ENCODE measurements at regions not wholly inside any gene's neighbourhood (a gene's known extent, or its start where the extent isn't known, plus 50 kb on each side); places are given as distances from the start of the nearest gene placed in this dataset.
A peak's percentile ranks its signal among the peaks of the same experiment; 100 is the strongest.

- TF ChIP-seq GLIS3 (CRISPR knock-in tag; IDR thresholded peaks at IDR 0.05) (no peak), ARNTL (CRISPR knock-in tag; IDR thresholded peaks at IDR 0.05; ENCODE audit: borderline replicate concordance, low read depth) (no peak), CSRNP3 (CRISPR knock-in tag; IDR thresholded peaks at IDR 0.05) (no peak), ZNF8 (CRISPR knock-in tag; IDR thresholded peaks at IDR 0.05) (no peak), ZNF70 (CRISPR knock-in tag; IDR thresholded peaks at IDR 0.05) (no peak), TCF4 (CRISPR knock-in tag; IDR thresholded peaks at IDR 0.05; ENCODE audit: borderline replicate concordance) (no peak), OSR1 (CRISPR knock-in tag; IDR thresholded peaks at IDR 0.05) (no peak), CSDC2 (CRISPR knock-in tag; IDR thresholded peaks at IDR 0.05) (no peak), ZC3H10 (CRISPR knock-in tag; IDR thresholded peaks at IDR 0.05) (no peak), TOX (CRISPR knock-in tag; IDR thresholded peaks at IDR 0.05; ENCODE audit: borderline replicate concordance) (no peak), PATZ1 (CRISPR knock-in tag; IDR thresholded peaks at IDR 0.05; ENCODE audit: borderline replicate concordance) (no peak), ESRRG (CRISPR knock-in tag; IDR thresholded peaks at IDR 0.05) (no peak), ISL1 (CRISPR knock-in tag; IDR thresholded peaks at IDR 0.05) (no peak), BACH2 (CRISPR knock-in tag; IDR thresholded peaks at IDR 0.05; ENCODE audit: borderline replicate concordance) (no peak), ZFP30 (CRISPR knock-in tag; IDR thresholded peaks at IDR 0.05) (no peak), RARB (CRISPR knock-in tag; IDR thresholded peaks at IDR 0.05) (no peak), TSHZ2 (CRISPR knock-in tag; IDR thresholded peaks at IDR 0.05) (no peak), PPARA (CRISPR knock-in tag; IDR thresholded peaks at IDR 0.05; ENCODE audit: borderline replicate concordance) (no peak), CREB5 (CRISPR knock-in tag; IDR thresholded peaks at IDR 0.05; ENCODE audit: low read depth) (no peak)
- ATAC-seq = no peak
These were observed 511.3 kb downstream of the MIAT start for GRCh38 chr22:27168681-27169080.

GRCh38 chr22:27170491-27170890, 513.1 kb downstream of the MIAT start:
- ATAC-seq = peak; percentile 88
- TF ChIP-seq SNAI2 (CRISPR knock-in tag; IDR thresholded peaks at IDR 0.05) = 0 out of 2 replicates have a peak, but pooled peaks have one; percentile 10
- no peak for TF ChIP-seq CSRNP3 (CRISPR knock-in tag; IDR thresholded peaks at IDR 0.05)

GRCh38 chr22:27171212-27171611, 513.8 kb downstream of the MIAT start:
- ATAC-seq = no peak
- TF ChIP-seq ISL1 (CRISPR knock-in tag; IDR thresholded peaks at IDR 0.05) (no peak), ZNF565 (CRISPR knock-in tag; conservative IDR thresholded peaks at IDR 0.05; ENCODE audit: low read depth) (no peak), ZC3H10 (CRISPR knock-in tag; IDR thresholded peaks at IDR 0.05) (no peak), RARB (CRISPR knock-in tag; IDR thresholded peaks at IDR 0.05) (no peak), ZNF8 (CRISPR knock-in tag; IDR thresholded peaks at IDR 0.05) (no peak), TSHZ2 (CRISPR knock-in tag; IDR thresholded peaks at IDR 0.05) (no peak), ARNTL (CRISPR knock-in tag; IDR thresholded peaks at IDR 0.05; ENCODE audit: borderline replicate concordance, low read depth) (no peak), CSRNP3 (CRISPR knock-in tag; IDR thresholded peaks at IDR 0.05) (no peak), PPARA (CRISPR knock-in tag; IDR thresholded peaks at IDR 0.05; ENCODE audit: borderline replicate concordance) (no peak)
